ENCODE measurements at regions not wholly inside any gene's neighbourhood (a gene's known extent, or its start where the extent isn't known, plus 50 kb on each side); places are given as distances from the start of the nearest gene placed in this dataset.

DNA sequence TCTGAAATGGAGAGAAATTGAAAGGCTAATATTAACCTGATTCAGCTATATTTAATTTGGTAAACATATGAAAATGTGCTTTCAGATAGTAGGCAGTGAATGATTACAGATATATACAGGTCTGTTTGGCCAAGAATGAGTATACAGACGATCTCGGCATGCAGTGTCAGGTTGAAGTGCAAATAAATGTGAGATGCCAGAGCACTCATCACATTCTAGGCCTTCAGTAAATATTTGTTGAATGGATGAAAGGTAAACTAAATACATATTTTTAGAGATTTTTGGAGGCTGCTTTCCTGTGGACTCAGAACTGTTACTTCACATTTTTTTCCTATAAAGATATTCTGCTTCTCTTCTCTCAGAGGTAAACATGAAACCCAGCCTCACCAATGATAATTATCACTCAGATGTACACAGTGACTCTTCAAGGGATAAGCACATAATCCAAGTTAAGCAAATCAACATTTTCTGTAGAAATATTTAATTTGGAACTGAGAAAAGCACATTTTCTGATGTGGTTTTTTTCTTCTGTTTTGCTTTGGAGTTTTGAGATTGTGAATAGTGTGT, 702.9 kb downstream of the BRINP3 start:
- TF ChIP-seq, protein P1, sequence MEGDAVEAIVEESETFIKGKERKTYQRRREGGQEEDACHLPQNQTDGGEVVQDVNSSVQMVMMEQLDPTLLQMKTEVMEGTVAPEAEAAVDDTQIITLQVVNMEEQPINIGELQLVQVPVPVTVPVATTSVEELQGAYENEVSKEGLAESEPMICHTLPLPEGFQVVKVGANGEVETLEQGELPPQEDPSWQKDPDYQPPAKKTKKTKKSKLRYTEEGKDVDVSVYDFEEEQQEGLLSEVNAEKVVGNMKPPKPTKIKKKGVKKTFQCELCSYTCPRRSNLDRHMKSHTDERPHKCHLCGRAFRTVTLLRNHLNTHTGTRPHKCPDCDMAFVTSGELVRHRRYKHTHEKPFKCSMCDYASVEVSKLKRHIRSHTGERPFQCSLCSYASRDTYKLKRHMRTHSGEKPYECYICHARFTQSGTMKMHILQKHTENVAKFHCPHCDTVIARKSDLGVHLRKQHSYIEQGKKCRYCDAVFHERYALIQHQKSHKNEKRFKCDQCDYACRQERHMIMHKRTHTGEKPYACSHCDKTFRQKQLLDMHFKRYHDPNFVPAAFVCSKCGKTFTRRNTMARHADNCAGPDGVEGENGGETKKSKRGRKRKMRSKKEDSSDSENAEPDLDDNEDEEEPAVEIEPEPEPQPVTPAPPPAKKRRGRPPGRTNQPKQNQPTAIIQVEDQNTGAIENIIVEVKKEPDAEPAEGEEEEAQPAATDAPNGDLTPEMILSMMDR (IDR thresholded peaks at IDR 0.05) = no peak
- TF ChIP-seq ZFX (IDR thresholded peaks at IDR 0.05; ENCODE audit: borderline replicate concordance) = no peak

Data from 22Rv1 (cell line).